NCI-H1092 (cell line): ENCODE measurements at regions not wholly inside any gene's neighbourhood (a gene's known extent, or its start where the extent isn't known, plus 50 kb on each side); places are given as distances from the start of the nearest gene placed in this dataset.
"Not testable (repeated sequence)": the region's sequence is repeated elsewhere in the genome, so short reads cannot be mapped to it uniquely, and the experiment has no call there.

Source experiments
- DNase-seq: peaks from one replicate; lab custom pipeline; 2025; lab: John Stamatoyannopoulos, UW

- no peak for DNase-seq
Observed at GRCh38 chr1:38179483-38179882, 132.9 kb upstream of the POU3F1 start.

GRCh38 chr1:38178216-38178615 lies 131.6 kb upstream of the POU3F1 start:
- DNase-seq: no peak

- DNase-seq: no peak
Observed at GRCh38 chr1:38175121-38175520, 128.5 kb upstream of the POU3F1 start.

GRCh38 chr1:38173848-38174247 lies 127.3 kb upstream of the POU3F1 start:
- DNase-seq: no peak

- no peak for DNase-seq
Observed at GRCh38 chr1:38173157-38173831, 126.7 kb upstream of the POU3F1 start.

- no peak for DNase-seq
Observed at GRCh38 chr1:38169121-38169520, 122.5 kb upstream of the POU3F1 start.

GRCh38 chr1:38168365-38168764 lies 121.8 kb upstream of the POU3F1 start:
- DNase-seq: no peak

- DNase-seq: no peak
Observed at GRCh38 chr1:38166461-38166860, 119.9 kb upstream of the POU3F1 start.

- no peak for DNase-seq
Observed at GRCh38 chr1:38153778-38154470, 107.3 kb upstream of the POU3F1 start.

GRCh38 chr1:38153066-38153777 lies 106.6 kb upstream of the POU3F1 start:
- DNase-seq: no peak

- DNase-seq: peak; percentile 89
Observed at GRCh38 chr1:38152351-38153065, 105.9 kb upstream of the POU3F1 start.

GRCh38 chr1:38151399-38151798 lies 104.8 kb upstream of the POU3F1 start:
- peak; percentile 83 for DNase-seq

- DNase-seq: not testable (repeated sequence)
Observed at GRCh38 chr1:38146079-38146478, 99.5 kb upstream of the POU3F1 start.

GRCh38 chr1:38142606-38143005 lies 96.0 kb upstream of the POU3F1 start:
- DNase-seq: no peak

GRCh38 chr1:38141483-38141882 lies 94.9 kb upstream of the POU3F1 start:
- DNase-seq: no peak

GRCh38 chr1:38139738-38140487 lies 93.3 kb upstream of the POU3F1 start:
- no peak for DNase-seq

GRCh38 chr1:38138498-38139233 lies 92.1 kb upstream of the POU3F1 start:
- DNase-seq: peak; percentile 49

- no peak for DNase-seq
Observed at GRCh38 chr1:38137164-38137563, 90.6 kb upstream of the POU3F1 start.

- DNase-seq: no peak
Observed at GRCh38 chr1:38135625-38136414, 89.2 kb upstream of the POU3F1 start.

GRCh38 chr1:38134294-38134755 lies 87.7 kb upstream of the POU3F1 start:
- DNase-seq: peak; percentile 5
